ENCODE measurements at regions not wholly inside any gene's neighbourhood (a gene's known extent, or its start where the extent isn't known, plus 50 kb on each side); places are given as distances from the start of the nearest gene placed in this dataset.

DNA sequence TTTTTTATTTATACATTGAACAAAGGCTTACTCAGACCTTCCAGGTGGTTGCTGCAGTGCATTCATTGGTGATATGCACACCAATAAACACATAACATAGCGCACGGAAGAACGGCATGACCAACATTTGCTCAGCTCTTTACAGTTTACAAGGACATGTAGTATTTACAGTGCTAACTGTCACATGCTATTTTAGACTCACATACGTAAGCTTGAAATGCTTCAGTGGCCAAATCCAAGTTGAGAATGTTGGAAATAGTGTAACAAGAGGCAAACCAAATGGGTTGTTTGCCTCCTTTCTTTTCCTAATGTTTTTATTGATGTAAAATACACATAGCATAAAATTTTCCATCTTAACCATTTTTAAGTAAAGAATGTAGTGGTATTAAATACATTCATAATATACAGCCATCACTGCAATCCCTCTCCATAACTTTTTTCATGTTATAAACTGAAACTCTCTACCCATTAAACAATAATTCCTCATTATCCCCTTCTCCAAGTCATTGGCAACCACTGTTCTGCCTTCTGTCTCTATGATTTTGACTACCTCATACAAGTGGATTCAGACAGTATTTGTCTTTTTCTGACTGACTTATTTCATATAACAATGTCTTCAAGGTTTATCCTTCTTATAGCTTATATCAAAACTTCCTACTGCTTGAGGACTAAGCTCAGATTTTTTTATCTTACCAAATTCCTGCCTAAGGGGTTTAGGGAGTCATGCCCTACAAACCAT is 1722.9 kb upstream of the AGA start:
- TF ChIP-seq CHD1 (IDR thresholded peaks at IDR 0.05; ENCODE audit: low read depth, low read length) (no peak), POLR2A (IDR thresholded peaks at IDR 0.05; ENCODE audit: low read depth, low read length) (no peak), CEBPB (IDR thresholded peaks at IDR 0.05; ENCODE audit: low read depth, low read length) (no peak), SMC3 (IDR thresholded peaks at IDR 0.05; ENCODE audit: low read depth, low read length) (no peak), MXI1 (IDR thresholded peaks at IDR 0.05; ENCODE audit: borderline replicate concordance, low read depth, low read length) (no peak), RAD21 (IDR thresholded peaks at IDR 0.05; ENCODE audit: low read length) (no peak), RFX5 (IDR thresholded peaks at IDR 0.05; ENCODE audit: low read depth, low read length) (no peak), MAZ (IDR thresholded peaks at IDR 0.05; ENCODE audit: borderline replicate concordance, low read depth, low read length) (no peak), FOS (IDR thresholded peaks at IDR 0.05; ENCODE audit: low read depth, low read length) (no peak), RCOR1 (IDR thresholded peaks at IDR 0.05; ENCODE audit: insufficient replicate concordance, low read length) (no peak)
- TF ChIP-seq, protein P1, sequence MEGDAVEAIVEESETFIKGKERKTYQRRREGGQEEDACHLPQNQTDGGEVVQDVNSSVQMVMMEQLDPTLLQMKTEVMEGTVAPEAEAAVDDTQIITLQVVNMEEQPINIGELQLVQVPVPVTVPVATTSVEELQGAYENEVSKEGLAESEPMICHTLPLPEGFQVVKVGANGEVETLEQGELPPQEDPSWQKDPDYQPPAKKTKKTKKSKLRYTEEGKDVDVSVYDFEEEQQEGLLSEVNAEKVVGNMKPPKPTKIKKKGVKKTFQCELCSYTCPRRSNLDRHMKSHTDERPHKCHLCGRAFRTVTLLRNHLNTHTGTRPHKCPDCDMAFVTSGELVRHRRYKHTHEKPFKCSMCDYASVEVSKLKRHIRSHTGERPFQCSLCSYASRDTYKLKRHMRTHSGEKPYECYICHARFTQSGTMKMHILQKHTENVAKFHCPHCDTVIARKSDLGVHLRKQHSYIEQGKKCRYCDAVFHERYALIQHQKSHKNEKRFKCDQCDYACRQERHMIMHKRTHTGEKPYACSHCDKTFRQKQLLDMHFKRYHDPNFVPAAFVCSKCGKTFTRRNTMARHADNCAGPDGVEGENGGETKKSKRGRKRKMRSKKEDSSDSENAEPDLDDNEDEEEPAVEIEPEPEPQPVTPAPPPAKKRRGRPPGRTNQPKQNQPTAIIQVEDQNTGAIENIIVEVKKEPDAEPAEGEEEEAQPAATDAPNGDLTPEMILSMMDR (conservative IDR thresholded peaks at IDR 0.05; ENCODE audit: low read depth, low read length): no peak
- TF ChIP-seq, protein P2, sequence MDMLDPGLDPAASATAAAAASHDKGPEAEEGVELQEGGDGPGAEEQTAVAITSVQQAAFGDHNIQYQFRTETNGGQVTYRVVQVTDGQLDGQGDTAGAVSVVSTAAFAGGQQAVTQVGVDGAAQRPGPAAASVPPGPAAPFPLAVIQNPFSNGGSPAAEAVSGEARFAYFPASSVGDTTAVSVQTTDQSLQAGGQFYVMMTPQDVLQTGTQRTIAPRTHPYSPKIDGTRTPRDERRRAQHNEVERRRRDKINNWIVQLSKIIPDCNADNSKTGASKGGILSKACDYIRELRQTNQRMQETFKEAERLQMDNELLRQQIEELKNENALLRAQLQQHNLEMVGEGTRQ (IDR thresholded peaks at IDR 0.05; ENCODE audit: low read depth, low read length): no peak

Measured in IMR-90 (cell line).